Activated naive CD8-positive, alpha-beta T cell treated with anti-CD3 and anti-CD28 coated beads for 36 hours (primary cell): ENCODE measurements at regions not wholly inside any gene's neighbourhood (a gene's known extent, or its start where the extent isn't known, plus 50 kb on each side); places are given as distances from the start of the nearest gene placed in this dataset.

Source experiments
- DNase-seq: peaks from one replicate; pipeline ENCODE4 v3.0.0; 2021
- H3K27ac Mint-ChIP-seq: one replicate; pipeline ENCODE4 v1.8.0; 2022; ENCODE audit warnings: mild to moderate bottlenecking, moderate library complexity, mixed read lengths
- H3K27me3 Mint-ChIP-seq: one replicate; pipeline ENCODE4 v1.8.0; 2022; ENCODE audit warnings: mild to moderate bottlenecking, mixed read lengths
- H3K36me3 Mint-ChIP-seq: one replicate; pipeline ENCODE4 v1.8.0; 2021; ENCODE audit warnings: mild to moderate bottlenecking, mixed read lengths
- H3K4me1 Mint-ChIP-seq: one replicate; pipeline ENCODE4 v1.8.0; 2021; ENCODE audit warnings: mixed read lengths
- H3K4me3 Mint-ChIP-seq: one replicate; pipeline ENCODE4 v1.8.0; 2022; ENCODE audit warnings: mild to moderate bottlenecking, moderate library complexity, mixed read lengths
- H3K9me3 Mint-ChIP-seq: one replicate; pipeline ENCODE4 v1.8.0; 2022; ENCODE audit warnings: mixed read lengths

- Mint-ChIP-seq H3K4me3 (no peak overlapping the region), H3K27me3 (no peaks in the 10 kb centered on the region), H3K9me3 (no peaks in the 10 kb centered on the region), H3K4me1 (no peaks in the 10 kb centered on the region), H3K36me3 (no peaks in the 10 kb centered on the region), H3K27ac (no peak overlapping the region)
- no peak for DNase-seq
Observed at GRCh38 chr21:22438428-22439086, 1440.3 kb downstream of the NCAM2 start.

DNA sequence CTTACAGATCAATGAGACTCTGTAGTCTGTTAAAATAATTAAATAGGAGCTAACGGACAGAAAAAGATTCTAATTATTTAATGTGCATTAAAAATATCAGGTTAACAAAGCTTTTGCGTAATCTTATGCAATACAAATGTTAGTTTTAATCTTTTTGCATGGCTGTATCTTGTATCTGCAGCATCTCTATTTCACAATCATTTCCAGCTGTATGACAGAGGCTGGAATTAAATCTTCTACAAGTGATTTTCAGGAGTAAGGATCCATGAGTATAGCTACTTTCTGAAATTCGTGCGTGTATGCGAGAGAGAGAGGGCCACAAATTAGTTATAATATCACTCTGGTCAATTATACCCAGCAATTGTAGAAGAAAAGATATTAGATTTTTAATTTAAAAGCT is 1446.8 kb downstream of the NCAM2 start:
- no peak for DNase-seq
- Mint-ChIP-seq H3K27ac (no peak overlapping the region), H3K4me1 (no peaks in the 10 kb centered on the region), H3K36me3 (no peaks in the 10 kb centered on the region), H3K9me3 (no peaks in the 10 kb centered on the region), H3K27me3 (no peaks in the 10 kb centered on the region), H3K4me3 (no peak overlapping the region)

- no peaks in the 10 kb centered on the region for H3K4me1 Mint-ChIP-seq
- H3K9me3 Mint-ChIP-seq: no peaks in the 10 kb centered on the region
- no peaks in the 10 kb centered on the region for H3K36me3 Mint-ChIP-seq
- H3K27ac Mint-ChIP-seq: no peak overlapping the region
- no peaks in the 10 kb centered on the region for H3K27me3 Mint-ChIP-seq
- DNase-seq: no peak
- H3K4me3 Mint-ChIP-seq: no peak overlapping the region
Observed at GRCh38 chr21:22450507-22450906, 1452.3 kb downstream of the NCAM2 start.

DNA sequence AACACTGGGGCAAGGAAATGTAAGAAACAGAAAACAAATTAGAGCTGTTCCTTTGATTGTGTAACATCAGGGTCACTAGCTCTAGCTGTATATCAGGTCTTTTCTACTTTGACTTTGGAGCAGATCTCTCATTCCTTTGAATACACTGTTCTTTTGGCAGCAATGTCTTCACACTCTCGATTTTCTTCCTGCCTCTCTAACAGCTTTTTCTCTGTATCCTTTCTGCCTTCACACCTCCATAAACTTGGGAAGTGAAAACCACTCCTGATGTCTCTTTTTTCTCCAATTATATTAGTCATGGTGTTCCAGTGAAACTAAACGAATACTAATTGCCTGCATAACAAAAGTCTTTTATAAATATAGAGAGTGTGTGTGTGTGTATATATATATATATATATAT is 1458.0 kb downstream of the NCAM2 start:
- no peak overlapping the region for H3K4me3 Mint-ChIP-seq
- H3K4me1 Mint-ChIP-seq: no peaks in the 10 kb centered on the region
- H3K27ac Mint-ChIP-seq: no peak overlapping the region
- H3K9me3 Mint-ChIP-seq: no peaks in the 10 kb centered on the region
- H3K36me3 Mint-ChIP-seq: no peaks in the 10 kb centered on the region
- DNase-seq: no peak
- H3K27me3 Mint-ChIP-seq: no peaks in the 10 kb centered on the region

DNA sequence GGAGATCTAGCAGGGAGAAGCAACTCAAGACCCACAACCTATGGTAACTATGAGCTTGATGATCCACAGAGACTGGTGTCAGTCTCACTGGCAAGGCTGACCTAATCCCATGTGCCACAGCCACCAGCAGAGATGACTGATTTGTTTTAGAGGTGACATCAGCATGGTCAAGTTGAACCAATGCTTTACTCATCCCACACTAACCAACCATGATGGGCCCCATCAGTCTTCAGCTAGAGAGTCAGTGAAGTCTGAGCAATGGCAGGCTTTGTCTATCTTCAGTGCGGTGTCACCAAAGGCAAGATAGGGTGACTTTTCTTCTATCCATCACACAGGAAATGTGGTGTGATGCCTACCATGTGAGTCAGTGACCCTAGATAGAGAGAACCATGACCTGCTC is 1470.7 kb downstream of the NCAM2 start:
- H3K27ac Mint-ChIP-seq: no peak overlapping the region
- no peaks in the 10 kb centered on the region for H3K27me3 Mint-ChIP-seq
- no peak for DNase-seq

GRCh38 chr21:22474403-22474802 is 1476.2 kb downstream of the NCAM2 start:
- Mint-ChIP-seq H3K27ac (no peak overlapping the region), H3K4me3 (no peak overlapping the region), H3K36me3 (no peaks in the 10 kb centered on the region), H3K4me1 (no peaks in the 10 kb centered on the region), H3K9me3 (peaks cover 1% of the 10 kb centered on the region), H3K27me3 (no peaks in the 10 kb centered on the region)
- DNase-seq: no peak

More for the DNA sequence above, 1470.7 kb downstream of the NCAM2 start:
- Mint-ChIP-seq H3K4me3 (no peak overlapping the region), H3K36me3 (no peaks in the 10 kb centered on the region), H3K9me3 (no peaks in the 10 kb centered on the region), H3K4me1 (no peaks in the 10 kb centered on the region)

- Mint-ChIP-seq H3K27me3 (no peaks in the 10 kb centered on the region), H3K36me3 (no peaks in the 10 kb centered on the region), H3K27ac (no peak overlapping the region), H3K4me1 (no peaks in the 10 kb centered on the region), H3K9me3 (peaks cover 3% of the 10 kb centered on the region), H3K4me3 (no peak overlapping the region)
- DNase-seq: no peak
Observed at GRCh38 chr21:22476214-22476613, 1478.0 kb downstream of the NCAM2 start.

- no peak for DNase-seq
- H3K27ac Mint-ChIP-seq: no peak overlapping the region
- no peaks in the 10 kb centered on the region for H3K36me3 Mint-ChIP-seq
- no peaks in the 10 kb centered on the region for H3K27me3 Mint-ChIP-seq
- H3K4me3 Mint-ChIP-seq: no peak overlapping the region
- H3K9me3 Mint-ChIP-seq: peaks cover 3% of the 10 kb centered on the region
- H3K4me1 Mint-ChIP-seq: no peaks in the 10 kb centered on the region
Observed at GRCh38 chr21:22476726-22477646, 1478.8 kb downstream of the NCAM2 start.

GRCh38 chr21:22490049-22490448 is 1491.8 kb downstream of the NCAM2 start:
- DNase-seq: no peak
- no peaks in the 10 kb centered on the region for H3K9me3 Mint-ChIP-seq
- no peak overlapping the region for H3K4me3 Mint-ChIP-seq
- H3K36me3 Mint-ChIP-seq: no peaks in the 10 kb centered on the region
- no peak overlapping the region for H3K27ac Mint-ChIP-seq
- no peaks in the 10 kb centered on the region for H3K4me1 Mint-ChIP-seq
- H3K27me3 Mint-ChIP-seq: no peaks in the 10 kb centered on the region

DNA sequence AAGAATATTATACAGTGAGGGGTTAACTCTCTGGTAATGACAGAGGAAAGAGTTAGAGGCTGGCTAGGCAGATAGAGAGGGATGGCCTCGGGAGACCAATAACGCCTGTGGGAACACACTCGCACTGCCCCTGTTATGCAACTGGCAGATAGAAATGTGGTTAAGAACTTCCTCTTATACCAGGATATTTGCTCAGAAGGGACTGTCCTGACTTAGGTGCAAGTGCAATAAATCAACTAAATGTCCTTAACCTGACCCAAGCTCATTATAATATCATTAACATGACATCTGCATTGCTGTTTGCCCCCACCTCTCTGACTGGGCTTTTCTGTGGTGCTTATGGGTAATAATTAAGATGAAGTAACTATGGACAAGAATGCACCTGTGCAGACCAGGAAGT is 1518.0 kb downstream of the NCAM2 start:
- no peaks in the 10 kb centered on the region for H3K9me3 Mint-ChIP-seq
- no peak for DNase-seq
- no peaks in the 10 kb centered on the region for H3K36me3 Mint-ChIP-seq
- no peaks in the 10 kb centered on the region for H3K27me3 Mint-ChIP-seq
- no peak overlapping the region for H3K27ac Mint-ChIP-seq
- no peaks in the 10 kb centered on the region for H3K4me1 Mint-ChIP-seq
- H3K4me3 Mint-ChIP-seq: no peak overlapping the region

- Mint-ChIP-seq H3K27ac (no peak overlapping the region), H3K4me3 (no peak overlapping the region), H3K4me1 (peaks cover 9% of the 10 kb centered on the region), H3K27me3 (no peaks in the 10 kb centered on the region), H3K36me3 (peaks cover 6% of the 10 kb centered on the region), H3K9me3 (peaks cover 23% of the 10 kb centered on the region)
- no peak for DNase-seq
Observed at GRCh38 chr21:22535630-22536029, 1537.4 kb downstream of the NCAM2 start.

DNA sequence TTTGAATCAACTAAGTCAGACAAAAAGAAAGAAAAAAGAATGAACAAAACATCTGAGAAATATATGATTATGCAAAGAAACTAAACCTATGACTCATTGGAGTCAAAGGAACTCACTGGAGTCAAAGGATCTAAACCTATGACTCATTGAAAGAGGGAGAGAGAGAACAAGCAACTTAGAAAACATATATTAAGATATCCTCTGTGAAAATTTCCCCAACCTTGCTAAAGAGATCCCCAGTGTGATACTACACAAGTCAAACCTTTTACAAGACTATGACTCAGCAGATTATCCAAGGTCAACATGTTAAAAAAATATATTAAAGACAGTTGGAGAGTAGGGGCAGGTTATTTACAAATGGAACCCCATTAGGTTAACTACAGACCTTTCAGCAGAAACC is 1538.3 kb downstream of the NCAM2 start:
- peaks cover 24% of the 10 kb centered on the region for H3K9me3 Mint-ChIP-seq
- no peak overlapping the region for H3K4me3 Mint-ChIP-seq
- H3K4me1 Mint-ChIP-seq: peaks cover 9% of the 10 kb centered on the region
- no peak overlapping the region for H3K27ac Mint-ChIP-seq
- DNase-seq: no peak
- H3K36me3 Mint-ChIP-seq: peaks cover 6% of the 10 kb centered on the region
- no peaks in the 10 kb centered on the region for H3K27me3 Mint-ChIP-seq

DNA sequence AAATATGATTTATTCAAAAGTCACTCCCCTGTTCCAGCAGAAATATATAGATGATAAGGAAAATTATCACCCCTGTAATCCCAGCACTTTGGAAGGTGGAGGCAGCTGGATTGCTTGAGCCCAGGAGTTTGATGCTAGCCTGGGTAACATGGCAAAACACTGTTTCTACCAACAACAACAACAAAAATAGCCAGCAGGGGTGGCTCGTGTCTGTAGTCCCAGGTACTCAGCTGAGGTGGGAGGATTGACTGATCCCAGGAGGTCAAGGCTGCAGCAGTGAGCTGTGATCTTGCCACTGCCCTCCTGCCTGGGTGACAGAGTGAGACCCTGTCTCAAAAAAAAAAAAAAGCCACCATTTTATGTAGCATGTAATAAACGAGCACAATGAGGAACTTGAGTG is 1546.5 kb downstream of the NCAM2 start:
- Mint-ChIP-seq H3K27me3 (no peaks in the 10 kb centered on the region), H3K27ac (no peak overlapping the region), H3K36me3 (no peaks in the 10 kb centered on the region), H3K4me3 (no peak overlapping the region), H3K4me1 (no peaks in the 10 kb centered on the region), H3K9me3 (peaks cover 4% of the 10 kb centered on the region)
- no peak for DNase-seq

DNA sequence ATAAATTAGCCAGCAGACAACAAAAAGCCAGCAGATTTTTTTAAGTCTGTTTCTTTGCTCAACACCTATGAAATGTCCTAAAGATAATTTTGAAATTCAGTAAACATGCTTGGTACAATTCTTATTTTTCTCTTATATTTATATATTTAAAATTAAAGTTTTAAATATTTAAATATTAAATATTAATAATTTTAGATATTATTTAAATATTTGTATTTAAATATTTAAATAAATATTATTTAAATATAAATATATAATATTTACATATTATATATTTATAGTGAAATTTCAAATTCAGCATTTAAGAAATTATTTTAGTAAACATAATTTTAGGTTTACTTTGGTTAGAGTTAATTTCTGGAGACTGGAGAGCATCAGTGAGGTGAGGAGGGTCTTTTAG is 1554.2 kb downstream of the NCAM2 start:
- H3K27ac Mint-ChIP-seq: no peak overlapping the region
- no peaks in the 10 kb centered on the region for H3K27me3 Mint-ChIP-seq
- no peaks in the 10 kb centered on the region for H3K36me3 Mint-ChIP-seq
- DNase-seq: no peak
- no peak overlapping the region for H3K4me3 Mint-ChIP-seq
- no peaks in the 10 kb centered on the region for H3K9me3 Mint-ChIP-seq
- H3K4me1 Mint-ChIP-seq: no peaks in the 10 kb centered on the region

DNA sequence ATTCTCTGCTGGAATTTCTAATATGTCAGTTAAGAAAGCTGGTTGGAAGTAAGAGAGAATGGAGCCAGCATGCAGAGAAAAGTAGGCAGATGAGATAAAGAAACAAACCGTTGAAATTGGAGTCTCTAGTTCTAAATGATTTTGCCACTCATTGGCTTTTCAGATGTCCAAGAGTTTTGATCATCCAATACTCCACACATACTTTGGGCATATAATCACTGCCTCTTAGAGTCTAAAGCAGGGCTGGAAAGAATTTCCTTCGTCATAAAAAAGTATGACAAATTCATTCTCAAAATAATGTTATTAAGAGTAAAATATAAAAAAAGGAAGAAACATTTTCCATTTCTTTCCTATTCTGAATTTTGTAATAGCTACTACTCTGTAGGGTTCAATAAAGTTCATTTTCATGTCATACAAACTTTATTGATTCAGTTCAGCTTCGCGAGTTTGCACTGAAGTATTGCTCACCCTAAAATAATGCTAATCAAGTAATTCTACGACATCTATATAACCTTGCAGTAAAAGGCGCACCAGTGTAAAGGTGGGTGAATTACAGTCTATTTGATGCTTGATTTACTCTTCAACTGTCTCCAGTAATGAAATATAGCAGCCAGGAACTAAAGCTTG is 1556.6 kb downstream of the NCAM2 start:
- Mint-ChIP-seq H3K4me3 (no peak overlapping the region), H3K4me1 (no peaks in the 10 kb centered on the region), H3K27me3 (no peaks in the 10 kb centered on the region), H3K27ac (no peak overlapping the region), H3K9me3 (peaks cover under 1% of the 10 kb centered on the region), H3K36me3 (no peaks in the 10 kb centered on the region)
- no peak for DNase-seq
